ENCODE measurements at regions not wholly inside any gene's neighbourhood (a gene's known extent, or its start where the extent isn't known, plus 50 kb on each side); places are given as distances from the start of the nearest gene placed in this dataset.

GRCh38 chrX:121227888-121228287, 180.5 kb downstream of the GLUD2 start:
- FAIRE-seq: no peak
- CTCF ChIA-PET (ENCODE audit: low intra/inter-chr PET ratio): no interaction called here
- no peak for TF ChIP-seq TBL1XR1 (IDR thresholded peaks at IDR 0.05; ENCODE audit: low read length in 2 of 2)
- TF ChIP-seq CREB3 (tag; conservative IDR thresholded peaks at IDR 0.05; ENCODE audit: low read depth): no peak
- no peak for TF ChIP-seq ZNF639 (CRISPR knock-in tag; conservative IDR thresholded peaks at IDR 0.05 in 1 of 2, IDR thresholded peaks at IDR 0.05 in 1 of 2)
- TF ChIP-seq XRCC4 (IDR thresholded peaks at IDR 0.05; ENCODE audit: extremely low read depth, insufficient read depth, insufficient read length): no peak
- no peak for TF ChIP-seq IRF2 (CRISPR knock-in tag; IDR thresholded peaks at IDR 0.05)
- no peak for TF ChIP-seq POLR3A (IDR thresholded peaks at IDR 0.05; ENCODE audit: borderline replicate concordance, extremely low read depth, insufficient read depth, insufficient read length)
- no peak for TF ChIP-seq ILF3 (IDR thresholded peaks at IDR 0.05; ENCODE audit: borderline replicate concordance)
- no peak for TF ChIP-seq GATA2 (CRISPR knock-in tag; IDR thresholded peaks at IDR 0.05)
- no peak for TF ChIP-seq RBM14 (IDR thresholded peaks at IDR 0.05; ENCODE audit: borderline replicate concordance, insufficient read depth, low read depth, low read length)
- TF ChIP-seq FOXA3 (CRISPR knock-in tag; conservative IDR thresholded peaks at IDR 0.05 in 1 of 2, IDR thresholded peaks at IDR 0.05 in 1 of 2): no peak
- TF ChIP-seq TCF15 (CRISPR knock-in tag; IDR thresholded peaks at IDR 0.05): no peak
- TF ChIP-seq ZNF311 (CRISPR knock-in tag; IDR thresholded peaks at IDR 0.05): no peak
- no peak for TF ChIP-seq ZNF436 (CRISPR knock-in tag; IDR thresholded peaks at IDR 0.05)
- TF ChIP-seq ZBTB2 (IDR thresholded peaks at IDR 0.05): no peak
- no peak for TF ChIP-seq ZNF274 (IDR thresholded peaks at IDR 0.05; ENCODE audit: borderline replicate concordance, low read depth, low read length)
- TF ChIP-seq SMARCA4 (IDR thresholded peaks at IDR 0.05): no peak
- TF ChIP-seq ZBTB34 (CRISPR knock-in tag; IDR thresholded peaks at IDR 0.05): no peak

More at GRCh38 chrX:121227888-121228287, 180.5 kb downstream of the GLUD2 start:
- no peak overlapping the region for H3K9ac ChIP-seq (ENCODE audit: insufficient read depth in 1 of 2, low read depth in 2 of 2, low read length in 2 of 2)
- H3K27me3 ChIP-seq (ENCODE audit: control insufficient read depth in 2 of 2, insufficient read depth in 2 of 2, low read length in 2 of 2): no peaks in the 10 kb centered on the region
- in situ Hi-C loops (cut with MboI) (no loop called here), intact Hi-C loops (cut with micrococcal nuclease) (no loop called here)
- POLR2A ChIA-PET: interaction anchor here (0.6 to 1.4 kb wide), 3 partner anchors 16 to 201 kb away, joined by 3 to 5 read pairs (median 3); no protein-coding TSS in a partner anchor
- no peak overlapping the region for H3K4me2 ChIP-seq (ENCODE audit: insufficient read depth, low read length)
- peaks cover 7% of the 10 kb centered on the region; the same call in 1 of the 2 replicates for H4K20me1 ChIP-seq (replicated peaks; ENCODE audit: control insufficient read depth, insufficient read depth, low read length)
- H3K79me2 ChIP-seq (ENCODE audit: control insufficient read depth, insufficient read depth, low read length): peaks cover 41% of the 10 kb centered on the region
- no peaks in the 10 kb centered on the region for H3K9me3 ChIP-seq (replicated peaks; ENCODE audit: control insufficient read depth, insufficient read depth, low read depth, low read length)
- ATAC-seq (no peak), DNase-seq (ENCODE audit: extremely low read depth in 1 of 4, low spot score in 3 of 4) (no peak)
- H3K27ac ChIP-seq (ENCODE audit: extremely low read depth, low read depth, low read length): no peak overlapping the region
- no peaks in the 10 kb centered on the region for H3K36me3 ChIP-seq (ENCODE audit: control insufficient read depth, insufficient read depth, low read length)
- H3K9me1 ChIP-seq (ENCODE audit: control insufficient read depth, insufficient read depth, low read length): no peaks in the 10 kb centered on the region
- H2AFZ ChIP-seq (ENCODE audit: low read depth, low read length): no peak overlapping the region
- 38% methylated on average over 3 of the region's 3 CpGs for WGBS (ENCODE audit: insufficient coverage, low coverage, missing lambda C conversion rate)
- H3K4me3 ChIP-seq: no peak overlapping the region
- BruUV-seq (replicated peaks): no TSS peak
- peaks cover 0 to 8% of the 10 kb centered on the region in 2 experiments; a peak in 2 of 5 replicates for H3K4me1 ChIP-seq (replicated peaks in 1 of 2; ENCODE audit: control insufficient read depth in 2 of 2, insufficient read depth in 2 of 2, low read length in 2 of 2)

All from K562 (cell line).